HG03354 (cell line): ENCODE measurements at regions not wholly inside any gene's neighbourhood (a gene's known extent, or its start where the extent isn't known, plus 50 kb on each side); places are given as distances from the start of the nearest gene placed in this dataset.

Experiments
- ATAC-seq: cut with Tn5 transposase; IDR thresholded peaks from one replicate; pipeline ENCODE4 v1.9.1; 2021; ENCODE audit warnings: mild to moderate bottlenecking; ENCODE audit not compliant: unreplicated experiment, poor library complexity, severe bottlenecking

- no peak for ATAC-seq
Observed at GRCh38 chr10:36116040-36116439, 473.9 kb upstream of the FZD8 start.

GRCh38 chr10:36115364-36115763 lies 473.3 kb upstream of the FZD8 start:
- no peak for ATAC-seq

- no peak for ATAC-seq
Observed at GRCh38 chr10:36114913-36115312, 472.8 kb upstream of the FZD8 start.

- ATAC-seq, result no peak
Observed at GRCh38 chr10:36114141-36114540, 472.0 kb upstream of the FZD8 start.

GRCh38 chr10:36111676-36112075 lies 469.6 kb upstream of the FZD8 start:
- no peak for ATAC-seq

- no peak for ATAC-seq
Observed at GRCh38 chr10:36110097-36110496, 468.0 kb upstream of the FZD8 start.

- no peak for ATAC-seq
Observed at GRCh38 chr10:36109399-36110023, 467.4 kb upstream of the FZD8 start.

- ATAC-seq, result no peak
Observed at GRCh38 chr10:36097696-36098095, 455.6 kb upstream of the FZD8 start.

- ATAC-seq, result no peak
Observed at GRCh38 chr10:36096576-36096975, 454.5 kb upstream of the FZD8 start.

- ATAC-seq, result no peak
Observed at GRCh38 chr10:36094096-36094495, 452.0 kb upstream of the FZD8 start.

GRCh38 chr10:36092116-36092515 lies 450.0 kb upstream of the FZD8 start:
- no peak for ATAC-seq

- ATAC-seq, result no peak
Observed at GRCh38 chr10:36091007-36091406, 448.9 kb upstream of the FZD8 start.

GRCh38 chr10:36089790-36090440 lies 447.8 kb upstream of the FZD8 start:
- ATAC-seq, result no peak

- ATAC-seq, result no peak
Observed at GRCh38 chr10:36087006-36088005, 445.2 kb upstream of the FZD8 start.

GRCh38 chr10:36075196-36075595 lies 433.1 kb upstream of the FZD8 start:
- no peak for ATAC-seq

GRCh38 chr10:36073796-36074345 lies 431.8 kb upstream of the FZD8 start:
- ATAC-seq, result no peak

GRCh38 chr10:36068542-36068941 lies 426.4 kb upstream of the FZD8 start:
- ATAC-seq, result no peak

GRCh38 chr10:36067748-36068147 lies 425.7 kb upstream of the FZD8 start:
- no peak for ATAC-seq

- no peak for ATAC-seq
Observed at GRCh38 chr10:36066850-36067249, 424.8 kb upstream of the FZD8 start.

GRCh38 chr10:36066102-36066501 lies 424.0 kb upstream of the FZD8 start:
- no peak for ATAC-seq
